HCT116 (cell line): ENCODE measurements at regions not wholly inside any gene's neighbourhood (a gene's known extent, or its start where the extent isn't known, plus 50 kb on each side); places are given as distances from the start of the nearest gene placed in this dataset.

Source experiments
- ATAC-seq: fragments of 200-7000 bp; cut with Tn5 transposase; 2 replicates; pipeline ENCODE4 v1.9.1; 2020; ENCODE audit warnings: mild to moderate bottlenecking, moderate library complexity
- BruUV-seq: library from RNA; stranded (reverse); fragments of 400-500 nt; replicated peaks from 2 replicates; lab custom pipeline; 2021; lab: Mats Ljungman, UMichigan
- CTCF ChIA-PET: fragments of 300-600 bp; sonication (Branson Sonifier 250); formaldehyde crosslinking; loops from one replicate; lab custom pipeline; 2021; ENCODE audit warnings: antibody characterized with exemption; lab: Charles Lee
- POLR2A ChIA-PET: fragments of 300-600, 350-600 bp; sonication (Branson Sonifier 250); formaldehyde crosslinking; loops from one replicate; lab custom pipeline; 2021; ENCODE audit warnings: antibody characterized with exemption; lab: Charles Lee
- RAD21 ChIA-PET, 2 experiments: fragments of 300-600 bp; sonication (Branson Sonifier 250); formaldehyde crosslinking; loops; one replicate each; lab custom pipeline; 2023; ENCODE audit warnings: low total read pairs in 2 of 2; ENCODE audit not compliant: uncharacterized antibody in 2 of 2, unreplicated experiment in 2 of 2, low non-redundant PET in 1 of 2; lab: Charles Lee
- DNase-seq: peaks from one replicate; pipeline ENCODE4 v3.0.0-alpha.2; 2010; ENCODE audit warnings: low read depth, low spot score
- H2AFZ ChIP-seq: fragments of 200-600 bp; shearing (Covaris generic), sonication (generic); 2 replicates; pipeline ENCODE4 v1.6.1; 2017; ENCODE audit warnings: low read depth, mixed run types, mixed read lengths, antibody characterized with exemption, low read length; ENCODE audit not compliant: poor library complexity, severe bottlenecking
- H3K27ac ChIP-seq: 2 replicates; pipeline ENCODE4 v1.5.1; 2012; ENCODE audit warnings: low read depth, low read length
- H3K27me3 ChIP-seq: fragments of 200-600 bp; sonication (generic); 2 replicates; pipeline ENCODE4 v1.6.1; 2016; ENCODE audit warnings: mixed run types, low read length, mixed read lengths; ENCODE audit not compliant: insufficient read depth
- H3K36me3 ChIP-seq, 2 experiments: fragments of 200-500 bp in 1 of 2; fragments of 200-600 bp in 1 of 2; sonication (Bioruptor generic) in 1 of 2; sonication (generic) in 1 of 2; 2 replicates each; pipeline versions ENCODE4 v1.5.1 to v1.6.1; 2014 to 2016; ENCODE audit warnings: low read length in 2 of 2, inconsistent platforms in 1 of 2, mixed read lengths in 1 of 2, mixed run types in 1 of 2; ENCODE audit not compliant: insufficient read depth in 2 of 2, control insufficient read depth in 1 of 2
- H3K4me1 ChIP-seq, 2 experiments: fragments of 200-600 bp in 1 of 2; sonication (generic) in 1 of 2; 2 replicates each; pipeline versions ENCODE4 v1.5.1 to v1.6.1; 2012 to 2017; ENCODE audit warnings: low read length in 2 of 2, inconsistent platforms in 1 of 2, mild to moderate bottlenecking in 1 of 2, mixed read lengths in 1 of 2, mixed run types in 1 of 2, moderate library complexity in 1 of 2; ENCODE audit not compliant: insufficient read depth in 2 of 2, control insufficient read depth in 1 of 2
- H3K4me2 ChIP-seq: fragments of 200-600 bp; sonication (generic); 2 replicates; pipeline ENCODE4 v1.6.1; 2017; ENCODE audit warnings: mixed run types, low read length, mixed read lengths
- H3K4me3 ChIP-seq, 2 experiments: fragments of 200-600 bp in 1 of 2; sonication (generic) in 1 of 2; replicated peaks in 1 of 2; 2 replicates each; pipeline ENCODE4 v1.5.1; 2011 to 2016; ENCODE audit warnings: low read length in 2 of 2, control low read depth in 1 of 2, low read depth in 1 of 2, mild to moderate bottlenecking in 1 of 2, mixed read lengths in 1 of 2, mixed run types in 1 of 2
- H3K79me2 ChIP-seq: fragments of 200-600 bp; sonication (generic); 2 replicates; pipeline ENCODE4 v1.6.1; 2017; ENCODE audit warnings: mild to moderate bottlenecking, mixed run types, low read length, moderate library complexity, mixed read lengths; ENCODE audit not compliant: insufficient read depth
- H3K9ac ChIP-seq: fragments of 200-600 bp; sonication (generic); 2 replicates; pipeline ENCODE4 v1.6.1; 2016; ENCODE audit warnings: low read length, mixed read lengths
- H3K9me2 ChIP-seq: fragments of 200-600 bp; sonication (generic), shearing (Covaris generic); 2 replicates; pipeline ENCODE4 v1.6.1; 2017; ENCODE audit warnings: mixed run types, mild to moderate bottlenecking, moderate library complexity; ENCODE audit not compliant: insufficient read depth
- H3K9me3 ChIP-seq, 2 experiments: fragments of 200-500 bp in 1 of 2; fragments of 200-600 bp in 1 of 2; sonication (Bioruptor generic) in 1 of 2; sonication (generic) in 1 of 2; 2 replicates each; pipeline ENCODE4 v1.6.1; 2014 to 2017; ENCODE audit warnings: low read length in 2 of 2, mixed read lengths in 2 of 2, inconsistent platforms in 1 of 2, low read depth in 1 of 2, mild to moderate bottlenecking in 1 of 2, mixed run types in 1 of 2, moderate library complexity in 1 of 2; ENCODE audit not compliant: control insufficient read depth in 1 of 2, insufficient read depth in 1 of 2
- H4K20me1 ChIP-seq: fragments of 200-600 bp; sonication (generic), shearing (Covaris generic); 2 replicates; pipeline ENCODE4 v1.6.1; 2017; ENCODE audit warnings: mixed run types, mild to moderate bottlenecking, moderate library complexity; ENCODE audit not compliant: insufficient read depth
- ATF3 ChIP-seq: IDR thresholded peaks from 2 replicates; pipeline ENCODE4 v1.6.1; 2012
- CBX3 ChIP-seq: IDR thresholded peaks from 2 replicates; pipeline ENCODE4 v1.6.1; 2012; ENCODE audit warnings: low read depth
- CEBPB ChIP-seq: IDR thresholded peaks from 2 replicates; pipeline ENCODE4 v1.6.1; 2012; ENCODE audit warnings: low read depth
- EGR1 ChIP-seq: IDR thresholded peaks from 2 replicates; pipeline ENCODE4 v1.6.1; 2012; ENCODE audit warnings: low read depth
- ELF1 ChIP-seq: IDR thresholded peaks from 2 replicates; pipeline ENCODE4 v1.6.1; 2012; ENCODE audit warnings: low read depth, borderline replicate concordance
- EZH2 ChIP-seq: fragments of 200-600 bp; sonication (generic); IDR thresholded peaks from 2 replicates; pipeline ENCODE4 v1.6.1; 2017; ENCODE audit warnings: antibody characterized with exemption, mixed run types
- EZH2phosphoT487 ChIP-seq: fragments of 200-600 bp; IDR thresholded peaks from 2 replicates; pipeline ENCODE4 v1.6.1; 2018; ENCODE audit warnings: antibody characterized with exemption, borderline replicate concordance
- FOSL1 ChIP-seq: IDR thresholded peaks from 2 replicates; pipeline ENCODE4 v1.6.1; 2012; ENCODE audit warnings: low read depth
- JUND ChIP-seq: IDR thresholded peaks from 2 replicates; pipeline ENCODE4 v1.6.1; 2012
- MAX ChIP-seq: IDR thresholded peaks from 2 replicates; pipeline ENCODE4 v1.6.1; 2012
- RAD21 ChIP-seq: IDR thresholded peaks from 2 replicates; pipeline ENCODE4 v1.6.1; 2012; ENCODE audit warnings: low read depth, mild to moderate bottlenecking
- SIN3A ChIP-seq: IDR thresholded peaks from 2 replicates; pipeline ENCODE4 v1.6.1; 2012; ENCODE audit warnings: low read depth
- SRF ChIP-seq: IDR thresholded peaks from 2 replicates; pipeline ENCODE4 v1.6.1; 2012; ENCODE audit warnings: low read depth
- YY1 ChIP-seq: IDR thresholded peaks from 2 replicates; pipeline ENCODE4 v1.6.1; 2011; ENCODE audit warnings: low read length, low read depth, moderate library complexity, mild to moderate bottlenecking; ENCODE audit not compliant: insufficient replicate concordance; ENCODE audit errors: extremely low read depth
- ZBTB33 ChIP-seq: IDR thresholded peaks from 2 replicates; pipeline ENCODE4 v1.6.1; 2011; ENCODE audit warnings: mild to moderate bottlenecking, low read length, moderate library complexity; ENCODE audit not compliant: insufficient replicate concordance; ENCODE audit errors: extremely low read depth
- intact Hi-C: fragments of 100-400 bp; cut with micrococcal nuclease; formaldehyde crosslinking; loops from 2 replicates; pipeline ENCODE4 v1.10.0; 2022

- no peak overlapping the region for H3K9ac ChIP-seq
- TF ChIP-seq RAD21 (no peak), ZBTB33 (no peak), MAX (no peak), EGR1 (no peak), FOSL1 (no peak), YY1 (no peak), CEBPB (no peak), SRF (no peak), JUND (no peak), ELF1 (no peak), SIN3A (no peak), CBX3 (no peak), EZH2phosphoT487 (no peak), EZH2 (no peak), ATF3 (no peak)
- RAD21 ChIA-PET = no interaction called here
- H3K4me1 ChIP-seq = no peaks in the 10 kb centered on the region
- DNase-seq (no peak), ATAC-seq (no peak)
- H2AFZ ChIP-seq = no peak overlapping the region
- CTCF ChIA-PET = no interaction called here
- no peak overlapping the region for H3K27ac ChIP-seq
- H3K9me2 ChIP-seq = no peaks in the 10 kb centered on the region
- H3K4me2 ChIP-seq = no peak overlapping the region
- H3K9me3 ChIP-seq = peaks cover 0 to 4% of the 10 kb centered on the region in 2 experiments; a peak in 2 of 4 replicates
- H3K36me3 ChIP-seq = no peaks in the 10 kb centered on the region
- BruUV-seq = no TSS peak
- H3K4me3 ChIP-seq = no peak overlapping the region
- H3K27me3 ChIP-seq = no peaks in the 10 kb centered on the region
- no peaks in the 10 kb centered on the region for H3K79me2 ChIP-seq
- intact Hi-C loops = no loop called here
- H4K20me1 ChIP-seq = no peaks in the 10 kb centered on the region
- POLR2A ChIA-PET = no interaction called here
Observed at GRCh38 chr19:29085630-29086029, 127.3 kb downstream of the UQCRFS1 start.
